ENCODE measurements at regions not wholly inside any gene's neighbourhood (a gene's known extent, or its start where the extent isn't known, plus 50 kb on each side); places are given as distances from the start of the nearest gene placed in this dataset.

- no peak for DNase-seq (ENCODE audit: low spot score)
These were observed 283.5 kb downstream of the ARHGAP12 start for GRCh38 chr10:31644931-31645633.

GRCh38 chr10:31642281-31642680 lies 286.4 kb downstream of the ARHGAP12 start:
- no peak for DNase-seq (ENCODE audit: low spot score)

- DNase-seq (ENCODE audit: low spot score) = no peak
These were observed 293.1 kb downstream of the ARHGAP12 start for GRCh38 chr10:31635415-31636065.

GRCh38 chr10:31635009-31635408 lies 293.6 kb downstream of the ARHGAP12 start:
- DNase-seq (ENCODE audit: low spot score) = no peak

- peak; percentile 50 for DNase-seq (ENCODE audit: low spot score)
These were observed 297.6 kb downstream of the ARHGAP12 start for GRCh38 chr10:31630861-31631567.

GRCh38 chr10:31625566-31625965 lies 303.1 kb downstream of the ARHGAP12 start:
- DNase-seq (ENCODE audit: low spot score) = no peak

- DNase-seq (ENCODE audit: low spot score) = no peak
These were observed 304.0 kb downstream of the ARHGAP12 start for GRCh38 chr10:31624611-31625010.

- DNase-seq (ENCODE audit: low spot score) = no peak
These were observed 304.7 kb downstream of the ARHGAP12 start for GRCh38 chr10:31623947-31624346.

- no peak for DNase-seq (ENCODE audit: low spot score)
These were observed 304.4 kb downstream of the ZEB1 start for GRCh38 chr10:31623466-31623865.

- peak; percentile 60 for DNase-seq (ENCODE audit: low spot score)
These were observed 304.0 kb downstream of the ZEB1 start for GRCh38 chr10:31622978-31623377.

GRCh38 chr10:31621733-31622132 lies 302.7 kb downstream of the ZEB1 start:
- no peak for DNase-seq (ENCODE audit: low spot score)

GRCh38 chr10:31620226-31621151 lies 301.5 kb downstream of the ZEB1 start:
- peak; percentile 13 for DNase-seq (ENCODE audit: low spot score)

- DNase-seq (ENCODE audit: low spot score) = no peak
These were observed 300.6 kb downstream of the ZEB1 start for GRCh38 chr10:31619531-31620061.

- no peak for DNase-seq (ENCODE audit: low spot score)
These were observed 299.7 kb downstream of the ZEB1 start for GRCh38 chr10:31618541-31619291.

GRCh38 chr10:31617757-31618156 lies 298.7 kb downstream of the ZEB1 start:
- DNase-seq (ENCODE audit: low spot score) = no peak

GRCh38 chr10:31617133-31617532 lies 298.1 kb downstream of the ZEB1 start:
- DNase-seq (ENCODE audit: low spot score) = no peak

GRCh38 chr10:31615129-31615528 lies 296.1 kb downstream of the ZEB1 start:
- DNase-seq (ENCODE audit: low spot score) = no peak

- DNase-seq (ENCODE audit: low spot score) = no peak
These were observed 295.6 kb downstream of the ZEB1 start for GRCh38 chr10:31614611-31615010.

- no peak for DNase-seq (ENCODE audit: low spot score)
These were observed 293.1 kb downstream of the ZEB1 start for GRCh38 chr10:31612082-31612481.

GRCh38 chr10:31611161-31611560 lies 292.1 kb downstream of the ZEB1 start:
- no peak for DNase-seq (ENCODE audit: low spot score)

GRCh38 chr10:31607481-31607880 lies 288.5 kb downstream of the ZEB1 start:
- DNase-seq (ENCODE audit: low spot score) = no peak
